ENCODE measurements at regions not wholly inside any gene's neighbourhood (a gene's known extent, or its start where the extent isn't known, plus 50 kb on each side); places are given as distances from the start of the nearest gene placed in this dataset.

DNA sequence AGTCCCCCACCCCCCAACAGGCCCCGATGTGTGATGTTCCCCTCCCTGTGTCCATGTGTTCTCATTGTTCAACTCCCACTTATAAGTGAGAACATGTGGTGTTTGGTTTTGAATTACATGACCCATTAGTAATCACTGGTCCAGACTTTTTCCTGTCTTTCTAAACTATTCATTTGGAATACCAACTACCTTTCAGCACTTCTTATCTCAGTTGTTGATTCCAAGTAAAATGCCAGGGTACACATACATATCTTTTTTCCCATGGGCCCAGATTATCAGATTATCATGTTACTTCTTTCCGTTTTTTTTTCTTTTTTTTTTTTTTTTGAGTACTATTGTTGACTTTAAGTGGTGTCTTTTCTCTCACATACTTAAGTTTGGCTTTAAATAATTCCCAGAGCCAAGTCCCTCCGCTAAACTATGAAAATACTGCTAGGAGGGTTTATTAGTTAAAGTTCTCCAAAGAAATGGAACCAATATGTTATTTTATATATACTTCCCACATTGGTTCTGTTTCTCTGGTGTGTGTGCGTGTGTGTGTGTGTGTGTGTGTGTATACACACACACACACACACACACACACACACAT lies 389.3 kb downstream of the IRS1 start:
- no peak for DNase-seq (ENCODE audit: low read depth)

DNA sequence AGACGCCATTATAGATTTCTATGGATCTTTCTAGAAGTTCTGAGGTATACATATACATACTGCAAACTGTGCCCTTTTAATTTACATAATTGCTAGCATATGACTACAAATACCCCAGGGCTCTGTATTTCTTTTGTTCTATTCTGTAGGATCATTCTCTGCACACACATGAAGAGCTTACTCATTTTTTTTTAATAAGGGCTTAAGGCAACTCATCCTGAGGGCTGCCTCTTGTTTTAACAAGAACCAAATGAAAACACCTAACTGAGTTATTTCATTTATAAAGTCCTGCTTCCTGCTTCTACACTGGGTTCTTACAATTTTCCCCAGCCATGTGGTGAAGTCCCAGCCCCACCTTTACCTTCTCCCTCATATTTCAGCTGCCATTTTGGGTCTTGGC lies 390.5 kb downstream of the IRS1 start:
- TF ChIP-seq CTCF (IDR thresholded peaks at IDR 0.05; ENCODE audit: insufficient read depth, low read length, poor library complexity, severe bottlenecking) = no peak
- H3K27me3 ChIP-seq (ENCODE audit: control insufficient read depth, insufficient read depth, low read length) = no peaks in the 10 kb centered on the region
- no peak for DNase-seq (ENCODE audit: low read depth)
- no peak overlapping the region for H3K4me3 ChIP-seq (ENCODE audit: low read depth, low read length)
- H3K36me3 ChIP-seq (ENCODE audit: control insufficient read depth, insufficient read depth, low read length) = no peaks in the 10 kb centered on the region

More for the DNA sequence above, 389.3 kb downstream of the IRS1 start:
- Histone ChIP-seq H3K36me3 (ENCODE audit: control insufficient read depth, insufficient read depth, low read length) (no peaks in the 10 kb centered on the region), H3K27me3 (ENCODE audit: control insufficient read depth, insufficient read depth, low read length) (no peaks in the 10 kb centered on the region), H3K4me3 (ENCODE audit: low read depth, low read length) (no peak overlapping the region)
- no peak for TF ChIP-seq CTCF (IDR thresholded peaks at IDR 0.05; ENCODE audit: insufficient read depth, low read length, poor library complexity, severe bottlenecking)

GRCh38 chr2:226408141-226408540 lies 391.5 kb downstream of the IRS1 start:
- DNase-seq (ENCODE audit: low read depth) = no peak
- no peaks in the 10 kb centered on the region for H3K27me3 ChIP-seq (ENCODE audit: control insufficient read depth, insufficient read depth, low read length)
- no peaks in the 10 kb centered on the region for H3K36me3 ChIP-seq (ENCODE audit: control insufficient read depth, insufficient read depth, low read length)
- TF ChIP-seq CTCF (IDR thresholded peaks at IDR 0.05; ENCODE audit: insufficient read depth, low read length, poor library complexity, severe bottlenecking) = no peak
- no peak overlapping the region for H3K4me3 ChIP-seq (ENCODE audit: low read depth, low read length)

GRCh38 chr2:226407135-226407534 lies 392.5 kb downstream of the IRS1 start:
- Histone ChIP-seq H3K4me3 (ENCODE audit: low read depth, low read length) (no peak overlapping the region), H3K36me3 (ENCODE audit: control insufficient read depth, insufficient read depth, low read length) (no peaks in the 10 kb centered on the region), H3K27me3 (ENCODE audit: control insufficient read depth, insufficient read depth, low read length) (no peaks in the 10 kb centered on the region)
- no peak for TF ChIP-seq CTCF (IDR thresholded peaks at IDR 0.05; ENCODE audit: insufficient read depth, low read length, poor library complexity, severe bottlenecking)
- no peak for DNase-seq (ENCODE audit: low read depth)

GRCh38 chr2:226405465-226405864 lies 394.2 kb downstream of the IRS1 start:
- H3K27me3 ChIP-seq (ENCODE audit: control insufficient read depth, insufficient read depth, low read length) = no peaks in the 10 kb centered on the region
- H3K4me3 ChIP-seq (ENCODE audit: low read depth, low read length) = no peak overlapping the region
- DNase-seq (ENCODE audit: low read depth) = no peak
- TF ChIP-seq CTCF (IDR thresholded peaks at IDR 0.05; ENCODE audit: insufficient read depth, low read length, poor library complexity, severe bottlenecking) = no peak
- no peaks in the 10 kb centered on the region for H3K36me3 ChIP-seq (ENCODE audit: control insufficient read depth, insufficient read depth, low read length)

- no peak for DNase-seq (ENCODE audit: low read depth)
- TF ChIP-seq CTCF (IDR thresholded peaks at IDR 0.05; ENCODE audit: insufficient read depth, low read length, poor library complexity, severe bottlenecking) = no peak
These were observed 396.3 kb downstream of the IRS1 start for GRCh38 chr2:226403369-226403768.

More at GRCh38 chr2:226403369-226403768, 396.3 kb downstream of the IRS1 start:
- H3K27me3 ChIP-seq (ENCODE audit: control insufficient read depth, insufficient read depth, low read length) = no peaks in the 10 kb centered on the region
- no peaks in the 10 kb centered on the region for H3K36me3 ChIP-seq (ENCODE audit: control insufficient read depth, insufficient read depth, low read length)
- no peak overlapping the region for H3K4me3 ChIP-seq (ENCODE audit: low read depth, low read length)

All from kidney epithelial cell (primary cell).